Esophagus (tissue), 2 donors: ENCODE measurements at regions not wholly inside any gene's neighbourhood (a gene's known extent, or its start where the extent isn't known, plus 50 kb on each side); places are given as distances from the start of the nearest gene placed in this dataset.

Experiments used
- H3K27ac ChIP-seq, 2 donors: one replicate each; pipeline ENCODE4 v1.5.1; 2013; ENCODE audit warnings: low read depth in 2 of 2, mild to moderate bottlenecking in 2 of 2, inconsistent platforms in 1 of 2, low read length in 1 of 2, moderate library complexity in 1 of 2
- H3K27me3 ChIP-seq, 2 donors: one replicate each; pipeline ENCODE4 v1.6.1; 2013; ENCODE audit warnings: low read length in 2 of 2, control low read depth in 1 of 2, mild to moderate bottlenecking in 1 of 2; ENCODE audit not compliant: insufficient read depth in 2 of 2, control insufficient read depth in 1 of 2
- H3K36me3 ChIP-seq, 2 donors: one replicate each; pipeline ENCODE4 v1.6.1; 2013; ENCODE audit warnings: low read length in 1 of 2; ENCODE audit not compliant: control insufficient read depth in 2 of 2, insufficient read depth in 2 of 2
- H3K4me1 ChIP-seq, 2 donors: one replicate each; pipeline ENCODE4 v1.6.1; 2013; ENCODE audit warnings: low read length in 1 of 2; ENCODE audit not compliant: control insufficient read depth in 2 of 2, insufficient read depth in 2 of 2
- H3K4me3 ChIP-seq, 2 donors: one replicate each; pipeline ENCODE4 v1.5.1; 2013; ENCODE audit warnings: low read length in 2 of 2, mild to moderate bottlenecking in 2 of 2, low read depth in 1 of 2, moderate library complexity in 1 of 2
- H3K9me3 ChIP-seq, 2 donors: one replicate each; pipeline ENCODE4 v1.6.1; 2013; ENCODE audit warnings: mild to moderate bottlenecking in 2 of 2, low read depth in 1 of 2, low read length in 1 of 2, moderate library complexity in 1 of 2; ENCODE audit not compliant: control insufficient read depth in 2 of 2, insufficient read depth in 1 of 2
- WGBS, 2 donors: extraction: QIAGEN DNeasy Blood & Tissue Kit; methylation state at CpG; one replicate each; pipeline ENCODE4 v1.1.7; 2013; 5-methylcytosine and 5-hydroxymethylcytosine counted together
- donor health status: healthy with polysubstance abuse.
- donor health status: Bipolar disorder and iron deficiency.

- no peaks in the 10 kb centered on the region for H3K27me3 ChIP-seq
- no peak overlapping the region for H3K27ac ChIP-seq
- no peaks in the 10 kb centered on the region for H3K36me3 ChIP-seq
- no peaks in the 10 kb centered on the region for H3K9me3 ChIP-seq
- H3K4me3 ChIP-seq, result no peak overlapping the region
- WGBS, 2 donors, result 90 to 92% methylated on average over 3 of the region's 3 CpGs
- no peaks in the 10 kb centered on the region for H3K4me1 ChIP-seq
Observed at GRCh38 chr3:30306896-30307295, 299.5 kb upstream of the TGFBR2 start.

GRCh38 chr3:30307372-30307950, 298.9 kb upstream of the TGFBR2 start:
- H3K36me3 ChIP-seq, result no peaks in the 10 kb centered on the region
- H3K9me3 ChIP-seq, result no peaks in the 10 kb centered on the region
- no peak overlapping the region for H3K4me3 ChIP-seq
- H3K27me3 ChIP-seq, result no peaks in the 10 kb centered on the region
- no peak overlapping the region for H3K27ac ChIP-seq
- H3K4me1 ChIP-seq, result no peaks in the 10 kb centered on the region

GRCh38 chr3:30308131-30308530, 298.3 kb upstream of the TGFBR2 start:
- WGBS, 2 donors, result 66 to 78% methylated on average over 1 of the region's 1 CpG
- Histone ChIP-seq H3K4me3 (no peak overlapping the region), H3K27ac (no peak overlapping the region), H3K9me3 (no peaks in the 10 kb centered on the region), H3K27me3 (no peaks in the 10 kb centered on the region), H3K4me1 (no peaks in the 10 kb centered on the region), H3K36me3 (no peaks in the 10 kb centered on the region)

- H3K4me1 ChIP-seq, result no peaks in the 10 kb centered on the region
- H3K9me3 ChIP-seq, result no peaks in the 10 kb centered on the region
- no peaks in the 10 kb centered on the region for H3K36me3 ChIP-seq
- 91% methylated on average over 2 of the region's 2 CpGs for WGBS, 2 donors
- no peaks in the 10 kb centered on the region for H3K27me3 ChIP-seq
- no peak overlapping the region for H3K4me3 ChIP-seq
- no peak overlapping the region for H3K27ac ChIP-seq
Observed at GRCh38 chr3:30309961-30310954, 296.1 kb upstream of the TGFBR2 start.

GRCh38 chr3:30311781-30312180, 294.6 kb upstream of the TGFBR2 start:
- Histone ChIP-seq H3K27ac (no peak overlapping the region), H3K4me3 (no peak overlapping the region), H3K4me1 (no peaks in the 10 kb centered on the region), H3K36me3 (no peaks in the 10 kb centered on the region), H3K9me3 (no peaks in the 10 kb centered on the region), H3K27me3 (no peaks in the 10 kb centered on the region)
- 76 to 79% methylated on average over 4 of the region's 4 CpGs for WGBS, 2 donors

- H3K9me3 ChIP-seq, result no peaks in the 10 kb centered on the region
- H3K4me3 ChIP-seq, result no peak overlapping the region
- H3K27me3 ChIP-seq, result no peaks in the 10 kb centered on the region
- H3K27ac ChIP-seq, result no peak overlapping the region
- H3K4me1 ChIP-seq, result no peaks in the 10 kb centered on the region
- no peaks in the 10 kb centered on the region for H3K36me3 ChIP-seq
- 96% methylated on average over 2 of the region's 2 CpGs for WGBS, 2 donors
Observed at GRCh38 chr3:30313840-30314239, 292.6 kb upstream of the TGFBR2 start.

- WGBS, 2 donors, result 84 to 86% methylated on average over 3 of the region's 3 CpGs
- Histone ChIP-seq H3K27ac (no peak overlapping the region), H3K9me3 (no peaks in the 10 kb centered on the region), H3K4me3 (no peak overlapping the region), H3K27me3 (no peaks in the 10 kb centered on the region), H3K36me3 (no peaks in the 10 kb centered on the region), H3K4me1 (no peaks in the 10 kb centered on the region)
Observed at GRCh38 chr3:30314757-30315325, 291.6 kb upstream of the TGFBR2 start.

- no peak overlapping the region for H3K27ac ChIP-seq
- H3K9me3 ChIP-seq, result no peaks in the 10 kb centered on the region
- H3K4me1 ChIP-seq, result no peaks in the 10 kb centered on the region
- no peak overlapping the region for H3K4me3 ChIP-seq
- no peaks in the 10 kb centered on the region for H3K27me3 ChIP-seq
- 76 to 82% methylated on average over 3 of the region's 3 CpGs for WGBS, 2 donors
- H3K36me3 ChIP-seq, result no peaks in the 10 kb centered on the region
Observed at GRCh38 chr3:30315447-30315846, 291.0 kb upstream of the TGFBR2 start.

GRCh38 chr3:30317561-30317960, 288.8 kb upstream of the TGFBR2 start:
- no peaks in the 10 kb centered on the region for H3K9me3 ChIP-seq
- no peak overlapping the region for H3K27ac ChIP-seq
- H3K4me1 ChIP-seq, result no peaks in the 10 kb centered on the region
- H3K27me3 ChIP-seq, result no peaks in the 10 kb centered on the region
- H3K4me3 ChIP-seq, result no peak overlapping the region
- H3K36me3 ChIP-seq, result no peaks in the 10 kb centered on the region
- 88 to 90% methylated on average over 3 of the region's 3 CpGs for WGBS, 2 donors
